OCI-LY1 (cell line): ENCODE measurements at regions not wholly inside any gene's neighbourhood (a gene's known extent, or its start where the extent isn't known, plus 50 kb on each side); places are given as distances from the start of the nearest gene placed in this dataset.
A peak's percentile ranks its signal among the peaks of the same experiment; 100 is the strongest.

Source experiments
- H2AFZ ChIP-seq: fragments of 200-600 bp; sonication (generic), shearing (Covaris generic); 2 replicates; pipeline ENCODE4 v1.6.0; 2014; ENCODE audit warnings: antibody characterized with exemption, mild to moderate bottlenecking, low read length
- H3F3A ChIP-seq: fragments of 200-600 bp; sonication (generic), shearing (Covaris generic); 2 replicates; pipeline ENCODE4 v1.6.0; 2014; ENCODE audit warnings: mild to moderate bottlenecking, antibody characterized with exemption, low read length, moderate library complexity; ENCODE audit not compliant: insufficient read depth
- H3K27ac ChIP-seq: fragments of 200-600 bp; sonication (generic); 2 replicates; pipeline ENCODE4 v1.5.1; 2014; ENCODE audit warnings: low read length, mixed run types, mild to moderate bottlenecking, low read depth; ENCODE audit not compliant: poor library complexity, severe bottlenecking
- H3K27me3 ChIP-seq: fragments of 200-600 bp; sonication (generic); 2 replicates; pipeline ENCODE4 v1.6.0; 2014; ENCODE audit warnings: antibody characterized with exemption, mild to moderate bottlenecking, low read length, moderate library complexity; ENCODE audit not compliant: insufficient read depth
- H3K36me3 ChIP-seq: fragments of 200-600 bp; sonication (generic); 2 replicates; pipeline ENCODE4 v1.6.1; 2014; ENCODE audit warnings: mild to moderate bottlenecking, antibody characterized with exemption, low read length, moderate library complexity, mixed read lengths; ENCODE audit not compliant: insufficient read depth
- H3K4me1 ChIP-seq: fragments of 200-600 bp; sonication (generic); 2 replicates; pipeline ENCODE4 v1.5.1; 2014; ENCODE audit warnings: mild to moderate bottlenecking, low read length, moderate library complexity; ENCODE audit not compliant: insufficient read depth, severe bottlenecking
- H3K4me2 ChIP-seq: fragments of 200-600 bp; sonication (generic), shearing (Covaris generic); 2 replicates; pipeline ENCODE4 v1.6.1; 2014; ENCODE audit warnings: low read length
- H3K4me3 ChIP-seq: fragments of 200-600 bp; sonication (generic); 2 replicates; pipeline ENCODE4 v1.5.1; 2014; ENCODE audit warnings: low read length, low read depth, mild to moderate bottlenecking, mixed read lengths; ENCODE audit not compliant: poor library complexity, severe bottlenecking
- H3K79me2 ChIP-seq: fragments of 200-600 bp; shearing (Covaris generic); 2 replicates; pipeline ENCODE4 v1.6.1; 2016; ENCODE audit warnings: mixed run types, low read length, mixed read lengths; ENCODE audit not compliant: insufficient read depth
- H3K9ac ChIP-seq: fragments of 200-600 bp; sonication (generic), shearing (Covaris generic); 2 replicates; pipeline ENCODE4 v1.6.1; 2014; ENCODE audit warnings: mild to moderate bottlenecking, low read length, mixed read lengths
- H3K9me2 ChIP-seq: fragments of 200-600 bp; sonication (generic), shearing (Covaris generic); 2 replicates; pipeline ENCODE4 v1.6.1; 2014; ENCODE audit warnings: low read depth, mild to moderate bottlenecking, low read length, mixed read lengths
- H3K9me3 ChIP-seq: fragments of 200-600 bp; shearing (Covaris generic); 2 replicates; pipeline ENCODE4 v1.6.1; 2014; ENCODE audit warnings: low read length, mixed read lengths
- H4K20me1 ChIP-seq: fragments of 200-600 bp; sonication (generic), shearing (Covaris generic); 2 replicates; pipeline ENCODE4 v1.6.0; 2016; ENCODE audit warnings: mild to moderate bottlenecking, low read length; ENCODE audit not compliant: insufficient read depth
- EZH2 ChIP-seq: fragments of 200-600 bp; sonication (generic), shearing (Covaris generic); IDR thresholded peaks from 2 replicates; pipeline ENCODE4 v1.8.0; 2017; ENCODE audit warnings: borderline replicate concordance, mixed run types, mild to moderate bottlenecking, antibody characterized with exemption, low read length, moderate library complexity, mixed read lengths
- TF ChIP-seq, protein P1 (sequence below): fragments of 200-600 bp; sonication (generic), shearing (Covaris generic); IDR thresholded peaks from 2 replicates; pipeline ENCODE4 v1.5.1; 2017; ENCODE audit warnings: mild to moderate bottlenecking, antibody characterized with exemption, low read length, moderate library complexity, mixed read lengths

DNA sequence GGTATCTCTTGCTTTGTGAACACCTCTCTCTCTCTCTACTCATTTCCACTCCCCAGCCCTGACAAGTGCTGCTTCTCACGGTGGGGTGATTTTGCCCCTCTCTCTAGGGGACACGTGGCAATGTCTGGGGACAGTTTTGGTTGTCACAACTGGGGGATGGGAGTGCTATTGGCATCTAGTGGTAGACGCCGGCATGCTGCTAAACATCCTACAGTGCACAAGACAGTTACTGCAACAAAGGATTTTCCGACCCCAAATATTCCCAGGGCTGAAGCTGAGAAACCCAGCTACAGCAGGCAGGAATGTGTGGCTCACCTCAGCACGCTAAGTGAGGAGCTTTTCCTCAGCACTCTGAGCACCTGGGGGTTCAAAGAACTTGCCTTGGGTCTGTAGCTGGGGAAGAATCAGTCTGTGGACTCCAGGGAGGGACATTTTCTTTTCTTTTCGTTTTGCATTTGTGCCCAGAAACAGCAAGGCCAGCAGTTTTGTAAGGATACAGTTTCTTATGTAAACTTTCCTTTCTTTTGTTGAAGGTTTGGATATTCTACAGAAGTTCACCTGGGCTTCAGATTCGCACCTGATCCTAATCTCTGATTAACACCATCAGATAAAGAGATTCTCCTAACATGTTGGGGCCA lies 246.9 kb upstream of the ZFP64 start:
- H3K9me3 ChIP-seq, result no peaks in the 10 kb centered on the region
- no peaks in the 10 kb centered on the region for H3K9me2 ChIP-seq
- no peak for TF ChIP-seq EZH2
- TF ChIP-seq, protein P1, sequence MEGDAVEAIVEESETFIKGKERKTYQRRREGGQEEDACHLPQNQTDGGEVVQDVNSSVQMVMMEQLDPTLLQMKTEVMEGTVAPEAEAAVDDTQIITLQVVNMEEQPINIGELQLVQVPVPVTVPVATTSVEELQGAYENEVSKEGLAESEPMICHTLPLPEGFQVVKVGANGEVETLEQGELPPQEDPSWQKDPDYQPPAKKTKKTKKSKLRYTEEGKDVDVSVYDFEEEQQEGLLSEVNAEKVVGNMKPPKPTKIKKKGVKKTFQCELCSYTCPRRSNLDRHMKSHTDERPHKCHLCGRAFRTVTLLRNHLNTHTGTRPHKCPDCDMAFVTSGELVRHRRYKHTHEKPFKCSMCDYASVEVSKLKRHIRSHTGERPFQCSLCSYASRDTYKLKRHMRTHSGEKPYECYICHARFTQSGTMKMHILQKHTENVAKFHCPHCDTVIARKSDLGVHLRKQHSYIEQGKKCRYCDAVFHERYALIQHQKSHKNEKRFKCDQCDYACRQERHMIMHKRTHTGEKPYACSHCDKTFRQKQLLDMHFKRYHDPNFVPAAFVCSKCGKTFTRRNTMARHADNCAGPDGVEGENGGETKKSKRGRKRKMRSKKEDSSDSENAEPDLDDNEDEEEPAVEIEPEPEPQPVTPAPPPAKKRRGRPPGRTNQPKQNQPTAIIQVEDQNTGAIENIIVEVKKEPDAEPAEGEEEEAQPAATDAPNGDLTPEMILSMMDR, result peak; percentile 24; the same call in 1 of the 2 replicates
- no peak overlapping the region for H3K4me3 ChIP-seq
- H3K4me2 ChIP-seq, result no peak overlapping the region
- no peaks in the 10 kb centered on the region for H3K79me2 ChIP-seq
- no peaks in the 10 kb centered on the region for H3F3A ChIP-seq
- no peaks in the 10 kb centered on the region for H3K36me3 ChIP-seq
- H4K20me1 ChIP-seq, result no peaks in the 10 kb centered on the region
- no peak overlapping the region for H3K27ac ChIP-seq
- H3K9ac ChIP-seq, result no peak overlapping the region
- no peaks in the 10 kb centered on the region for H3K4me1 ChIP-seq
- no peak overlapping the region for H2AFZ ChIP-seq
- no peaks in the 10 kb centered on the region for H3K27me3 ChIP-seq

DNA sequence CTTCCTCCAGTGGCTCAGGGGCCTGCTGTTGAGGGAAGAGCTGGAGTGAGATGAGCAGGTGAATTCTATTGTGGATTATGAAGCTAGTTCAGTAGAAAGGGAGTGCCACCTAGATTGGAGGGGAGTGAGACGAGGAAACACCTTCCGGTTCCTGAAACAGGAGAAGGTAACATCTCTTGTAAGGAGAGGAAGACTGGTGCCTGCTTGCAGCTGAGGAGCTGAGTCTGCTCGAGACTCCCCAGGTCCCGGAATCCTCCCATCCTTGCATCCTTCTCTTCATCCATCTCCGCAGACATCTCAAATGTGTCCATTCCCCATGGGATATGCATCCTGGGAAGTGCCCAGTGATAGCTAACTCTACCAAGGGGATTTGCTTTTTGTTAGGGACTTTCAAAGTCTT lies 242.9 kb upstream of the ZFP64 start:
- no peak overlapping the region for H3K4me3 ChIP-seq
- no peaks in the 10 kb centered on the region for H3F3A ChIP-seq
- no peaks in the 10 kb centered on the region for H3K9me2 ChIP-seq
- H3K9ac ChIP-seq, result no peak overlapping the region
- no peaks in the 10 kb centered on the region for H3K4me1 ChIP-seq
- no peaks in the 10 kb centered on the region for H3K9me3 ChIP-seq
- H3K36me3 ChIP-seq, result no peaks in the 10 kb centered on the region
- H3K4me2 ChIP-seq, result no peak overlapping the region
- H3K27me3 ChIP-seq, result no peaks in the 10 kb centered on the region
- H3K27ac ChIP-seq, result no peak overlapping the region
- no peak overlapping the region for H2AFZ ChIP-seq
- H3K79me2 ChIP-seq, result no peaks in the 10 kb centered on the region
- no peak for TF ChIP-seq EZH2
- TF ChIP-seq, protein P1, result no peak
- H4K20me1 ChIP-seq, result no peaks in the 10 kb centered on the region

DNA sequence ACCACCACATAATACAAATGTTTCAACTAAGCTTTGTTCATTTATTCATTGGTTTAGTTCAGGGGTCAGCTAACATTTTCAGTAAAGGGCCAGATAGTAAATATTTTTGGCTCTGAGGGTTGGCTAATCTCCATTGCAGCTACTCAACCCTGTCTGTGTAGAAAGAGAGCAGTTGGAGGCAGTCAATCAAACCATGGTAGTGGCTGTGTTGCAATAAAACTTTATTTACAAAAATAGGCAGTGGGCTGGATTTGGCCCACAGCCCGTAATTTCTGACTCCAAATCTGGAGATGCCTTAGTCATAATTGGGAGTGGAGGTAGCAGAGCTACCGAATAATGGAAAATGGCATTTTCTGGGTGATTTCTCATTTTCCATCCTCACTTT lies 242.5 kb upstream of the ZFP64 start:
- no peaks in the 10 kb centered on the region for H3K36me3 ChIP-seq
- H3K4me3 ChIP-seq, result no peak overlapping the region
- no peaks in the 10 kb centered on the region for H4K20me1 ChIP-seq
- H3K27ac ChIP-seq, result no peak overlapping the region
- H3F3A ChIP-seq, result no peaks in the 10 kb centered on the region
- no peak overlapping the region for H2AFZ ChIP-seq
- no peak for TF ChIP-seq EZH2
- TF ChIP-seq, protein P1, result no peak
- no peaks in the 10 kb centered on the region for H3K4me1 ChIP-seq
- no peaks in the 10 kb centered on the region for H3K79me2 ChIP-seq
- no peaks in the 10 kb centered on the region for H3K27me3 ChIP-seq
- H3K9ac ChIP-seq, result no peak overlapping the region
- H3K9me3 ChIP-seq, result no peaks in the 10 kb centered on the region
- no peaks in the 10 kb centered on the region for H3K9me2 ChIP-seq
- no peak overlapping the region for H3K4me2 ChIP-seq
